ENCODE measurements at regions not wholly inside any gene's neighbourhood (a gene's known extent, or its start where the extent isn't known, plus 50 kb on each side); places are given as distances from the start of the nearest gene placed in this dataset.

GRCh38 chr13:106619688-106620555 is 52.0 kb upstream of the ARGLU1 start (continued):
- TF ChIP-seq ZBTB49 (CRISPR knock-in tag; IDR thresholded peaks at IDR 0.05; ENCODE audit: borderline replicate concordance) (no peak), L3MBTL2 (IDR thresholded peaks at IDR 0.05) (no peak), SMC3 (conservative IDR thresholded peaks at IDR 0.05; ENCODE audit: insufficient read depth, low read depth, low read length) (peak; percentile 25; the same call in 1 of the 2 replicates), FOXP4 (CRISPR knock-in tag; IDR thresholded peaks at IDR 0.05; ENCODE audit: borderline replicate concordance) (no peak), HMGXB4 (CRISPR knock-in tag; IDR thresholded peaks at IDR 0.05) (no peak), CAMTA2 (CRISPR knock-in tag; conservative IDR thresholded peaks at IDR 0.05) (no peak), ZFP1 (CRISPR knock-in tag; IDR thresholded peaks at IDR 0.05) (no peak)
- TF ChIP-seq, protein P1, sequence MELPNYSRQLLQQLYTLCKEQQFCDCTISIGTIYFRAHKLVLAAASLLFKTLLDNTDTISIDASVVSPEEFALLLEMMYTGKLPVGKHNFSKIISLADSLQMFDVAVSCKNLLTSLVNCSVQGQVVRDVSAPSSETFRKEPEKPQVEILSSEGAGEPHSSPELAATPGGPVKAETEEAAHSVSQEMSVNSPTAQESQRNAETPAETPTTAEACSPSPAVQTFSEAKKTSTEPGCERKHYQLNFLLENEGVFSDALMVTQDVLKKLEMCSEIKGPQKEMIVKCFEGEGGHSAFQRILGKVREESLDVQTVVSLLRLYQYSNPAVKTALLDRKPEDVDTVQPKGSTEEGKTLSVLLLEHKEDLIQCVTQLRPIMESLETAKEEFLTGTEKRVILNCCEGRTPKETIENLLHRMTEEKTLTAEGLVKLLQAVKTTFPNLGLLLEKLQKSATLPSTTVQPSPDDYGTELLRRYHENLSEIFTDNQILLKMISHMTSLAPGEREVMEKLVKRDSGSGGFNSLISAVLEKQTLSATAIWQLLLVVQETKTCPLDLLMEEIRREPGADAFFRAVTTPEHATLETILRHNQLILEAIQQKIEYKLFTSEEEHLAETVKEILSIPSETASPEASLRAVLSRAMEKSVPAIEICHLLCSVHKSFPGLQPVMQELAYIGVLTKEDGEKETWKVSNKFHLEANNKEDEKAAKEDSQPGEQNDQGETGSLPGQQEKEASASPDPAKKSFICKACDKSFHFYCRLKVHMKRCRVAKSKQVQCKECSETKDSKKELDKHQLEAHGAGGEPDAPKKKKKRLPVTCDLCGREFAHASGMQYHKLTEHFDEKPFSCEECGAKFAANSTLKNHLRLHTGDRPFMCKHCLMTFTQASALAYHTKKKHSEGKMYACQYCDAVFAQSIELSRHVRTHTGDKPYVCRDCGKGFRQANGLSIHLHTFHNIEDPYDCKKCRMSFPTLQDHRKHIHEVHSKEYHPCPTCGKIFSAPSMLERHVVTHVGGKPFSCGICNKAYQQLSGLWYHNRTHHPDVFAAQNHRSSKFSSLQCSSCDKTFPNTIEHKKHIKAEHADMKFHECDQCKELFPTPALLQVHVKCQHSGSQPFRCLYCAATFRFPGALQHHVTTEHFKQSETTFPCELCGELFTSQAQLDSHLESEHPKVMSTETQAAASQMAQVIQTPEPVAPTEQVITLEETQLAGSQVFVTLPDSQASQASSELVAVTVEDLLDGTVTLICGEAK (IDR thresholded peaks at IDR 0.05), result no peak
- TF ChIP-seq, protein P1 (CRISPR knock-in tag; IDR thresholded peaks at IDR 0.05), result no peak

All from K562 (cell line).